Globus pallidus (tissue), 1 donor: ENCODE measurements at regions not wholly inside any gene's neighbourhood (a gene's known extent, or its start where the extent isn't known, plus 50 kb on each side); places are given as distances from the start of the nearest gene placed in this dataset.
A peak's percentile ranks its signal among the peaks of the same experiment; 100 is the strongest.

Experiments
- DNase-seq: peaks from one replicate; pipeline ENCODE4 v3.0.0-alpha.2; 2015; ENCODE audit warnings: low spot score

DNA sequence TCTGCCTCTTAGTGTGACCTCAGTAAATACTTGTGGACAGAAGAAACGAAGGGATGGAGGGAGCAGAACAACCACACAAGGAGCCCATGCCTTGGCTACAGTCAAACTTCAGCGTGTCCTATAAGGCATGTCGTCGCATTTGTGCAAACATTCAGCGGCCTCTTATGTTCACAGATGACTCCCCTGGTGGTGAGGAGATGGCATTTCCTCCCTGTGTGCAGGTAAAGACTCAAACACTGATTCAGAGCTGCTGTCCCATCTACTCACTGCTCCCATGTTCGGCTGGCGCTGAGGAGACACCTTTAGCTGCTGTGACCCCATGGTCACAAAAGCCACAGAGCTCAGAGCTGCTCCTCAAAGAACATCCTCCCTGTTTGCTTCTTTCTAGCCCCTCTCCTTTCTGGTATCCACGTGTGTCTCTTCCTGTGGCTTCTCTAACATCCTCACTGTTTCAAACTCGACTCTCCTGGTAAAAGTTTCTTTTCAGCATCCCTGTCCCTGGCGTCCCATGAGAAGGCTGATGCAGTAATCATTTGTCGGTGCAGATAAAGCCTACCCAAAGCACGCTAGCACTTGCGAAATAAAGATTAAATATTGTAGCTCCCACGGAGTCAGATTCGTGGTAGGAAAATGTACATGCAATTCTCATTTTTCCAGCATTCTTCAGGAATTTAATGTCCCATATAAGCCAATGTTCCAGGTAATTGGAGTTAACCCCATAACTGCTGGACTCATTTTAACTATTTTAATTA, 124.9 kb upstream of the NEBL start:
- DNase-seq = no peak

DNA sequence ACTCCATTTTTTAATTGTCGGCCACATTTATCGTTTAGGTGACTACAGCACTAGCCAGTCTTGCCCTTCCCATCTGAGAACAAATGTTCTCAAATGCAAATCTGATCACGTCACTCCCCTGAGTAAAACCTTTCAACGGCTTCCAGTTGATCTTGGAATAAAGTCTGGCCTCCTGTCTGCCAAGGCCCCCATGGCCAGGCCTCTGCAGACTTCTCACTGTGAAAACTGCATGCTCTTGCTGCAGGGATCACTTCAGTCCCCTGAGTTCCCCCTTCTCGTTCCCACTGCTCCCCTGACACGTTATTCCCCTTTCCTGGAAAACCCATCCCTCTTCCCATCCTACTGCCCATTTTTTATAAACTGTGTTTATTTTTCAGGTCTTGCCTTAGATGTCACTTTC, 124.1 kb upstream of the NEBL start:
- DNase-seq = no peak

DNA sequence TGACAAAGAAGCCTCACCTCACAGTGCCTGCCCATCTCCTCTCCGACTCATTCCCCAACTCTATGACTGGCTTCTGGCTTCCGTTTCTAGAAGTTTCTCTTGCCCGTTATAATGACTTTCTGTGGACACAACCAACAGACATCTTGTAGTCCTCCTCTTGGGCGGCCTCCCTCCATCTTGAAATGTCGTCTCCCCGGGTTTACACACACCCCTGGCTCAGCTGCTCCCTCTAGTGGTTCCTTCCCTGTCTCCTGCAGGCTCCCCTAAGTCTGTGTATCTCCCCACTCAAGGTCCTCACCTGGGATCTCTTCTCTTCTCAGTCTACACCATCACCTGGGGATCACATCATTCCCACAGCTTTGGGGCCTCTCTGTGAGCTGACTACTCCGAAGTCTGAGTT, 123.4 kb upstream of the NEBL start:
- no peak for DNase-seq

DNA sequence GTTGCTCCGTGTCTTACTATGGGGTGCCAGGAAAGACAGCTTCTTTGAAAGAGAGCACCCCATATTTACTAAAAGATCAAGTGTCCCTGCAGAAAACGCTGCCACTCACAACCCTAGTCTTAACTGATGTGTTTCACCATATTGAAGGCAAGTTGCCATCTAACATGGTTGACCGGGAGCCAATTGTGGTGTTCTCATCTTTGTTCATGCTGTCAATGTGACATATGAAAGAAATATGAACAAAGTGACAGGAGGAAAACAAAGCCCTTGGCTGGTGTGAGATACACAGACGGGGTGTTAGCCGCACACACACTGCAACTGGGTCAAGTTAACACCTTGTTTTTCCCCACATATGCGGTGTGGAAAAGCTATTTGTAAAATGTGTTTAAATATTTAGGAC, 122.3 kb upstream of the NEBL start:
- DNase-seq = no peak

DNA sequence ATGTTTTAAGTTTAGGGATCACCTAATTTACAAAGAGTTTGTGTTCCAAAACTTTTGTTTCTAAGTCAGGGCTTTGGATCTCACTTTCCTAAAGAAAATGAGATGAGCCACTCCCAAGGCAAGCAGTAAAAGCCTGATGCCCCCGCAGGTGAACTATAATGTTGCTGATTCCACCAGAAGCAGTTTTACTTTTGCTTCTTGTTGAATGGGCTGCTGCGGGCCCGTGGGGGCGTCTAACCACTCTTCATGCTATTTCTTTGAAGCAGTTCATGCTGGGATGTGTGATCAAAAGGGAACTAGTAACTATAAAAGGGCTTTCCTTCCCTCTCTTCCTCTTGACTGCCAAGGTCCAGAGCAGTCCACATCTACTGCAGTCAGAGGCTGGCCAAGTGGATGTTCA, 118.7 kb upstream of the NEBL start:
- no peak for DNase-seq

DNA sequence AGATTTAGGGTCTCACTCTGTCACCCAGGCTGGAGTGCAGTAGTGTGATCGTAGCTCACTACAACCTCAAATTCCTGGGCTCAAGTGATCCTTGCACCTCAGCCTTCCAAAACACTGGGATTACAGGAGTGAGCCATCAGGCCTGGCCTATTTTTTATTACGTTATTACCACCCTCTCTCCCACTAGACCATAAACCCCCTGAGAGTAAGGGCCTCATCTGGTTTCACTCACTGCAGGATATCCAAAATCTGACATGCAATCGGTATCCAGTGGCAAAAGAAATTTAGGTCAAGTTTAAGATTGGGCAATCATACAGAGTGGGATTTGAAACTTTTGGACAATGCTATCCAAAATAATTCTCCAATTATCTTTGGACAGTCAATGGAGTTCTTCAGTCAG, 117.0 kb upstream of the NEBL start:
- DNase-seq = no peak

DNA sequence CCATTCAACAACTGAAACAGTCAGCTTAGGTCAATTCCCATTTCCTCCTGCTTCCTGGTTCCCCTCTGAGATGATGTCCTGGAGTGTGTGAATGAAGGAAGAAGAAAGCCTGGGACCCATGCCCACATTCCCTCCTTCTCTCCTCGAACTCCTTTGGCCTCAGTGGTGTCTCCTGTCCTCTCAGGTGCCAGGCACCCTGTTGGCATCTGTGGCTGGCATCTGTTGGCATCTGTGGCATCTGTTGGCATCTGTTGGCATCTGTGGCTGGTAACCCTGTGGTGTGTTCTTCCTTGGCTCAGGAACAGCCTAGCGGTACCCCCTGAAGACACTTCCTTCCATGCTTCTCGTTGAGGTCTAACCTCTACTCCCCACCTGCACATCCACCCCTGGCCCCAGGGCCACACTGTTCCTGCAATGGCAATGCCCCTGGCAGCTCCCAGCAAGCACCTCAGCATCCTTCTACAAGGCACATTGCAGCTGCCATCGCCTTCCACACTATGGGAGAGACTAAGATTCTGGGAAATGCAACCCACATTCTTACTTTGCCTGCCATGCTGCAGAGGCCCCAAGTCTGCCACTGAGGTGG, 114.4 kb upstream of the NEBL start:
- no peak for DNase-seq

DNA sequence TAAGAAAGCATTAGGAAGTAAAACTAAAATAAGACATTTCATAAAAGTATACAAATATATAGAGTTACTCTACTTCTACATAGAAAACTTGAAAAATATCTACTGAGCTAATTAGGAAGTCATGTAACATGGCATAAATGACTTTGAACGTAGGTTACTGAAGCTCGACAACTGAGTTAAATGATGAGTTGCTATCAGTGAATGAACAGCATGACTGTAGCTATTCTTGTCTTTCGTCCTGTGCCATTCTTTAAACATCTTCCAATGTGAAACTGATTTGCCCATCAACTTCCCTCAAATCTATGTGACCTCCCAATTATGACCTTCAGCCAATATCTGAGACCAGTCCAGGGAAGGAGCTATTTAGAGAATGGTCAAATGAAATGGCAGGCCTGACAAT, 113.5 kb upstream of the NEBL start:
- no peak for DNase-seq

DNA sequence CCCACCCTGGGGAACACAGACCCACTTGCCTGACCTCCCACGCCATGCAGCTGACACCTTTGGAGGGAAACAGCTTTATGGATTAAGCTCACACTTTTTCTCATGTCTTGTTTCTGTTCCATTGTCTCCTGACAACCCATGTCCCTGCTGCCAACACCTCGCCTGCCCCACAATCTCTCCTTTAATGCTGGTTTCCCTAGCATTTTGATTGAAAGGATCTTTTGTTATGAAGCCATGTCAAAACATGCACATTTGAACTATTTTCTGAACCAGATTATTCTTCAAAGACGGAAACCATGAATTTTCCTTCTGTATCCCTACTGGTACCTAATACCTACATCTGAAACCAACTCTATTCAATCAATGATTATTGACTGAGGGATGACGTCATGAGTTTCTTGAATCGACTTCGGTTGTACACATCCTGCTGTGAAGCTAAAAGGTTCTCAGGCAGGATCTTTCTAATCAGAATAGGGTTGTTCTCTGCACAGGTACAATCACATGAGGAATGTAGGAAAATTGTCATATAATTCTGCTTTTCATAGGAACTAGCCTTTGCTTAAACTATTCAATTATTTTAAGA, 106.2 kb upstream of the NEBL start:
- no peak for DNase-seq

DNA sequence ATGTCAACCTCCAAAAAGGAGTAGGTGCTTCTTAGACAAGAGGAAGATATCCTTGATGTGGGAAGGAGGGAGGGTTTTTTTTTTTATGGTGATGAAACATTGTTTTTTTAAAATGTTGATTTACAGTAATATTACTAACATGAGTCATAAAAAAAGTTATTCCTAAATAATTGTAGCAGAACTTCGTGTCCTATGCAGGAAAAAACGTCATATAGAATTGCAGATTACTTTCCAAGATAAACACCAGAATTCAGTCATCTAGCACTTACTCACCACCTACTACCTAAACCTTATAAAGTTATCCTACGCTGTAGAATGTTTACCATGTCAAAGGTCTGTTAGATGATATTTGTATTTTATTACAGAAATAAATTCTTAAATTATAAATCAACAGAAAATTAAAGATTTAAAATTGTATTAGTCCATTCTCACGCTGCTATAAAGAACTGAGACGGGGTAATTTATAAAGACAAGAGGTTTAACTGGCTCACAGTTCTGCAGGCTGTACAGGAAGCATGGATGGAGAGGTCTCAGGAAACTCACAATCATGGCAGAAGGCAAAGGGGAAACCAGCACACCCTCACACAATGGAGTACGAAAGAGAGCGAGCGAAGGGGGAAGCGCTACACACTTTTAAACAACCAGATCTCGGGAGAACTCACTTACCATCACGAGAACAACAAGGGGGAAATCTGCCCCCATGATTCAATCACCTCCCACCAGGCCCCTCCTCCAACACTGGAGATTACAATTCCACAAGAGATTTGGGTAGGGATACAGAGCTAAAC, 105.2 kb upstream of the NEBL start:
- no peak for DNase-seq

DNA sequence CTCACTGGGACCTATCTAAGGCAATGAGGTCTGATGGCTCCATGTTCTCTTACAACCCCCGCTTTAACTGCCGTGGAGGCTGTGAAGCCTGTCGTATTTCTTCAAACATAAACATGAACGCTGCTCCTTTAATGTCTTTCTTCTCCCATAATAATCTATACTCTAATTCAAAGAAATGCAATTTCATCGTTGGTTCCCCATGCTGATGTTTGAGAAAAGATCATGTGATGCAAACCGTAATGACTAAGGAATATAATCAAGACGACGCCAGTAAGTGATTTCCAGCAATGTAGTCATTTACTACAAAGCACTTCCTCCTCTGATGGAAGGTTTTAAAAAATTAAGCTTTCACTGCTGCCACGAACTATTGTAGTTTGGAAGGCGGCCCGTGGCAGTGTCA, 102.6 kb upstream of the NEBL start:
- DNase-seq = no peak

DNA sequence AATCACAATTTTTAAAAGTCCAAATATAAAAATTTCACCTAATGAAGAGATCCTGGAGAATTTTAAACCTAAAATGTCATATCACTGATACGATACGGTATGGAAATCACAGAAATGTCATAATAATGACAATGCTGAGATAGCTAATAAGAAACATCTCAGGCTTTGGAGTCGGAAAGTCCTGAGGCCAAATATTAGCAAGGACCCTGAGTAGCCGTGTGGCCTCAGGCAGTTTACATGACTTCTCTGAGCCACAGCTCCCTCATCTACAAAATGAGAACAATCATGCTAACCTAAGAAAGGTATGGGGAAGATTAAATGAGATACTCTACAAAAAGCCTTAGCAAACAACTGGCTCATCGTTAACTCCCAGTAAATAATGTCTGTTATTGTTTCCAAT, 100.9 kb upstream of the NEBL start:
- no peak for DNase-seq

DNA sequence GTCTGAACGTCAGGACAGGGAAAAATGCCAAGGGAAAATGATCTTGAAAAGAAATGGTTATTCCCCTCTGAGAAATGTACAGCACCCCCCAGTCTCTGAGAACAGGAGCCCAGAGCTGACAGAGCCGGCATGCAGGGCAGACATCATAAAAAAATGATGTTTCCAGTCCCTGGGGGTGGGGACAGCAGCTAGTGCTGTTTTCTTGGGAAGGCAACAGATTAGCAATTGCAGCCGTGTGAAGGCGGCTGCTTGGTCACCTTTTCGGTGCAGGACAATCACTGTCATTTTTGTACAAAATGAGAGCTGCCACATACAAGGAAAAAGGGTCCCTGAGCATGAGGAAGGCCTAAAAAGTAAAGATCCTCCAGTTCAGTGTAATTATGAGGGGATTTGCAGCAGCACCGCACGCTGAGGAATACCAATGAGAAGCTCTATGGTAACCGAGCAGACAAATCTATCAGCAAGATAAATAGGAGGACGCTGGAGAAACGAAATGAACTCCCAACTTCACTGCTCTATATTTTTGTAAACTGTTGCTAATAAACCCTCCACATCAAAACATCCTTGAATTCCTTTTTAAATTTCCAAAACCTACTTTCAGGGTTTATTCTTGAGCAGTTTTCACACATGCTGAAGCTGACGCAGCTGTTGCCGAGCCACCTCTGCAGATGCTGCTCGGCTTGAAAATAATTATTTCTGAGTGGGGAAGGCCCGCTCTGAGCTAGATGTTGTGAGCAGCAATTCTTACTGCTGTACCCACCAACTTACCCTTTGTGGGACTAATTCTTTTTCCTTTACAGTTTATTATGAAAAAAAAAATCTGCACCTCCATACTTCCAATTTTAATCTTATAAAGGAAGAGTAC, 98.2 kb upstream of the NEBL start:
- peak; percentile 7 for DNase-seq

DNA sequence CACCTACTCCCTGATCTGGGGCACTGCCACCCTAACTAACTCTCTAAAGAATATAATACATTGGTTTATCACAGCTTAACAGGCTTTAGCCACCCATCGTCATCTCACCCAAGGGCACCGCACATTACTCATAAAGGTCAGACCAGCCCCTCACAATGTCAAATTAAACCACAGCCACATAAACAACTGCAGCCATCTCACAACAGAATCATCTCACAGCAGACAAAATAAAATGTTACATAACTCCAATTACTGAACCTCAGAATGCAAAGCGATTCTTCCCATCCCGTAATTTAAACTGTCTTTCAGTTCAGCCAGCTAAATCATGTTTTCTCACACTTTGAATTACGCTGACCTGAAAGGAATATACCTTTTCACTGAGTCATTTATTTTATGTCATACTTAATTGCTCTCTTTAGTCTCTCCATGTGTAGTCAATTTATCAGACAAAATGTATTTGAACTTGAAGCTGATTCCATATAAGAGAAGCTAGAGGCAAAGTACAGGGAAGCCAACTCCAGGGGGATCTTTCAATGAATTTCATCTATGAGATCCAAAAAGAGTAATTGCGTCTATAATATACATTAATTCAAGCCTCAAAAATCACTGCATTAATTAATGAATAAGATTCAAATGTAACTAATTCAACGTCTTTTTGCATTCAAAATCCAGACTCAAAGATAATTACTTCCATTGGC, 96.9 kb upstream of the NEBL start:
- DNase-seq = no peak

DNA sequence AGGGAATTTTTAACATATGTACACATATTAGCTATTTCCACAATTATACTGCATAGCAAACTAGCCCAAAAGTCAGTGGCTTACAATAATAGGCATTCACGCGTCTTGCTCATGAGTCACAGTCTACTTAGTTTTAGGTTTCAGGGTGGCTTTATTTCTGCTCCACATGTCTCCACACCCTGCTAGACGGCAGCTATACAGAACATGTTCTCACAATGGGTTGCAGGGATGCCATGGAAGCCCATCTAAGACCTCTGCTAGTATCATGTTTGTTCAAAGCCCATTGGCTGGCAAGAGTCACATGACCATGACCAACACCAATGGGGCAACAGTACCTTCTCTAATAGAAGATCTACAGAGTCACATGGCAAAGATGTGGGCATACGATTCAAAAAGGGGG, 96.3 kb upstream of the NEBL start:
- no peak for DNase-seq

DNA sequence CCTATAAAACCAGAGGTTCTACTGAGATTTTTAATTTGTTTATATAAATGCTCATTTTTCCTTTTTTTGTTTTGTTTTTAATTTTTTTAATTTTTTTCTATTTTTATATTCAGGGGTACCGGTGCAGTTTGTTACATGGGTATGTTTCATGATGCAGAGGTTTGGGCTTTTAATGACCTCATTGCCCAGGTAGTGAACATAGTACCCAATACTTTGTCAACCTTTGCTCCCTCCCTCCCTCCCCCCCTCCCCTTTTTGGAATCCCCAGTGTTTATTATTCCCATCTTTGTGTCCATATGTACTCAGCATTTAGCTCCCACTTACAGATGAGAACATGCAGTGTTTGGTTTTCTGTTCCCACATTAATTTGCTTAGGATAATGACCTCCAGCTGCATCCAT, 94.4 kb upstream of the NEBL start:
- no peak for DNase-seq

DNA sequence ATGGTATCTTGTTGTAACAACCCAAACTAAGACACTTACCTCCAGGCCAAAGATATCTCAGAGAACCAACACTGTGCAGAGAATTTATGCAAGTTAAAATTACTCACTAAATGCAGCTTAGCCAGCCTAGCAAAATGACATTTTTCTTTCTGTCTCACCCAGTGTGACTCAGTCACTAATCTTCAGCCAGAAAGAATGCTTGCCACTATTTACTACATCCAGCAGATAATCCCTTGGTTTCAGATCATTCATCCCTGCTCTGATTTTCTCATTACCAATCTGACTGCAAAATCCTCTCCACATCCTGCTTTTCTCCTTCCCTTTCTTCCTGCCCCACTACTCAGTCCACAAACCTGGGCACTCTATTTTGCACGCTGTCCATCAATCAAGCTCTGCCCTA, 93.5 kb upstream of the NEBL start:
- DNase-seq = no peak

DNA sequence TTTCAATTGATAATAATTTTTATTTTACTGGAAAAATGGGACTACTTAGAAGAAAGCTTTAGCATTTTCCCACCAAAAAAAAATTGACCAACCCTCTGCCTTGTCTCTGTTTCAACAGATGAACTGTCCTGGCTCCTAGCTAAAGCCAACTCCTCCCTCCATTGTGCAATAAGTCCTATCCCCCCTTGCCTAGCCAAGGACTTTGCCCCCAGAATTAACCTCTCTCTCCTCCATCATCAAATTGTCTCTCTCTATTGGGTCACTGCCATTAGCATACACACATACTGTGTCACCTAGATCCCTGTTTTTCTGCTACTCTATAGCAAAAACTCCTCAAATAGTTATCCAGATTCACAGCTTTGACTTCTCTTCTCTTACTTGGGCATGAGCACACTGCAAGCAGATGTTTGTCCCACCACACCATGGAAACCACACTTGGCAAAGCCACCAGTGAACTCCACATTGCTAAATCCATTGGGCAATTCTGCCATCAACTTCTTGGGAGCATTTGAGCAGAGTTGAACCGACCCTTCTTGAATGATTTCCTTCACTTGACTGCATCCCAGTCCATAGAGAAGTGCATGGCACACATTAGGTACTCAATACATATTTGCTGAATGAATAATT, 91.4 kb upstream of the NEBL start:
- DNase-seq = no peak

DNA sequence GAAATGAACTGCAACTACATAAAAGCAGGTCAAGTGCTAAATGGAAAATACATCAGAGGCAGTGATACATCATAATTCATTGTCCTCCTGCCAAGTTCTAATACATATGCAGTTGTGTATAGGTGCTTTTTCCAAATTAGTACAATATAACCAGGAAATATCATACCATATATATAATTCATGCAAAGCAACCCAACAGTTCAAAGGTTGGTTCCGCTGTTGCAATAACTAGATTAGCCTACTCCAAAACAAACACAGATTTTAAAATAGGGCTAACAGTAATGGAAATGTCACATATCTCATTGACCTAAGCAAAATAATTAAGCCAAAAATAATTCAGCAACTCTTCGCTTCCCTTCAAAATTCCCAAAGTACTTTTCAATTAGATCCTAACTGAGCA, 88.9 kb upstream of the NEBL start:
- DNase-seq = no peak

DNA sequence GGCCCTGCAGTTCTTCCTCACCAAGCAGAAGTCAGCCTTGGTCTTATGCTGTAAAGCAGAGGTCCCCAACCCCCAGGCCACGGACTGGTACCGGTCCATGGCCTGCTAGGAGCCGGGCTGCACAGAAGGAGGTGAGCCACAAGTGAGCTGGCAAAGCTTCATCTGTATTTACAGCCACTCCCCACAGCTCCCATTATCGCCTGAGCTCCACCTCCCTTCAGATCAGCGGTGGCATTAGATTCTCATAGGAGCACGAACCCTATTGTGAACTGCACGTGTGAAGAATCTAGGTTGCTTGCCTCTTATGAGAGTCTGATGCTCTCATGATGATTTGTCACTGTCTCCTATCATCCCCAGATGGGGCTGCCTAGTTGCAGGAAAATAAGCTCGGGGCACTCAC, 87.6 kb upstream of the NEBL start:
- no peak for DNase-seq

DNA sequence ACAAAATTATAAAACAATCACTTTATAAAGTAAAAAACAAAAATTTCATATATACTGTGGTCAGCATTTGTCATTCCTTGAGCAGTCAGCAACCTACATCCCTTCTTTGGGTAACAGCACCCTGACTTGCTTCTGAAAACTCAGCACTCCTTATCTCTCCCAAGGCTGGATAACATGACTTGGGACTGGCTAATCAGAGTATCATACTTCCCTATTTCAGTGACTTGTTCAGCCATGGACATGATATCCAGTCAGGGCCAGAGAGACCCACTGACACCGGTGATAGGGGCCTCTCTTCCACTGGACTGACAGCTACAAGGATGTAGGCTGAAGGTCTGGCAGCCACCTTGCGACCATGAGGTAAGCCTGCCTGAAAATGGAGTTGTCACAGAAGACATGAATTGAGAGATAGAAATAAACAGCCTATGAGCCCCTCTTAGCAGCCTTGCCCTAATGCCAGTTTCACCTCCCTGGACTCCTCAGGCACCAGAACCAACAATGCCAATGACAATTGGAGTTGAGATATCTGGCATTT, 84.4 kb upstream of the NEBL start:
- no peak for DNase-seq
